A549 (cell line): ENCODE measurements at regions not wholly inside any gene's neighbourhood (a gene's known extent, or its start where the extent isn't known, plus 50 kb on each side); places are given as distances from the start of the nearest gene placed in this dataset.

Experiments used
- ATAC-seq, 2 experiments: fragments of 200-7000 bp in 1 of 2; fragments of >200 bp in 1 of 2; cut with Nextera tagmentation in 1 of 2; cut with Tn5 transposase in 1 of 2; 3 replicates each; pipeline versions ENCODE4 v1.8.0 to v1.9.1; 2018 to 2020; ENCODE audit warnings: mild to moderate bottlenecking in 1 of 2, moderate library complexity in 1 of 2
- CTCF ChIA-PET: fragments of 300-600 bp; sonication (Branson Sonifier 250); formaldehyde crosslinking; extraction: SDS; loops from one replicate; lab custom pipeline; 2021; ENCODE audit warnings: antibody characterized with exemption, inconsistent platforms; lab: Yijun Ruan, JAX
- POLR2A ChIA-PET: fragments of 350-600 bp; formaldehyde crosslinking; extraction: SDS; loops from one replicate; lab custom pipeline; 2021; ENCODE audit warnings: antibody characterized with exemption, inconsistent platforms; lab: Yijun Ruan, JAX
- DNase-seq, 2 experiments: peaks; one replicate each; pipeline versions ENCODE4 v3.0.0 to v3.0.0-alpha.2; 2011 to 2016; ENCODE audit warnings: low read depth in 1 of 2, low spot score in 1 of 2
- FAIRE-seq: peaks from 2 replicates; lab custom pipeline; 2011; peaks lifted over from hg19 to GRCh38; lab: Jason Lieb, UNC
- H3K27ac ChIP-seq, 2 experiments: fragments of >200 bp; sonication (Bioruptor Twin); formaldehyde crosslinking; 3 replicates each; pipeline ENCODE4 v1.5.1; 2016 to 2017
- H3K4me1 ChIP-seq: fragments of >200 bp; sonication (Bioruptor Twin); formaldehyde crosslinking; 3 replicates; pipeline ENCODE4 v1.6.1; 2016
- H3K4me2 ChIP-seq: fragments of >200 bp; sonication (Bioruptor Twin); formaldehyde crosslinking; 3 replicates; pipeline ENCODE4 v1.6.1; 2016
- H3K4me3 ChIP-seq: fragments of >200 bp; sonication (Bioruptor Twin); formaldehyde crosslinking; 3 replicates; pipeline ENCODE4 v1.5.1; 2016
- H3K9me3 ChIP-seq: fragments of >200 bp; sonication (Bioruptor Twin); formaldehyde crosslinking; 3 replicates; pipeline ENCODE4 v1.6.1; 2016
- BCL3 ChIP-seq: fragments of >200 bp; sonication (Bioruptor Twin); formaldehyde crosslinking; IDR thresholded peaks from 3 replicates; pipeline ENCODE4 v1.6.1; 2016
- BHLHE40 ChIP-seq: IDR thresholded peaks from 2 replicates; pipeline ENCODE4 v1.6.1; 2012; ENCODE audit warnings: low read depth, low read length, inconsistent platforms
- CBX2 ChIP-seq: fragments of 200-600 bp; sonication (generic); IDR thresholded peaks from 2 replicates; pipeline ENCODE4 v1.6.1; 2016; ENCODE audit warnings: low read depth, mild to moderate bottlenecking, borderline replicate concordance
- CBX8 ChIP-seq: fragments of 200-600 bp; sonication (generic); IDR thresholded peaks from 2 replicates; pipeline ENCODE4 v1.6.1; 2016
- CHD2 ChIP-seq: fragments of 150-350 bp; IDR thresholded peaks from 2 replicates; pipeline ENCODE4 v1.6.1; 2014; ENCODE audit warnings: low read length; ENCODE audit not compliant: partially characterized antibody
- CTCF ChIP-seq: fragments of >200 bp; sonication (Bioruptor Twin); formaldehyde crosslinking; IDR thresholded peaks from 3 replicates; pipeline ENCODE4 v1.5.1; 2016
- E2F6 ChIP-seq: IDR thresholded peaks from 2 replicates; pipeline ENCODE4 v1.6.1; 2012; ENCODE audit warnings: low read depth, borderline replicate concordance
- EHF ChIP-seq: fragments of 250-450 bp; sonication (Bioruptor Pico); IDR thresholded peaks from 2 replicates; pipeline ENCODE4 v1.5.0; 2020; ENCODE audit warnings: mild to moderate bottlenecking
- EHMT2 ChIP-seq: fragments of 200-600 bp; sonication (generic); IDR thresholded peaks from 2 replicates; pipeline ENCODE4 v1.6.1; 2016; ENCODE audit warnings: antibody characterized with exemption, low read depth, mild to moderate bottlenecking, moderate library complexity
- ELK1 ChIP-seq: fragments of 150-350 bp; IDR thresholded peaks from 2 replicates; pipeline ENCODE4 v1.6.1; 2014; ENCODE audit warnings: low read depth, mild to moderate bottlenecking, low read length
- HMGXB4 ChIP-seq: fragments of 250-450 bp; sonication (Bioruptor Pico); IDR thresholded peaks from 2 replicates; pipeline ENCODE4 v1.5.0; 2021; ENCODE audit warnings: mild to moderate bottlenecking, moderate library complexity, borderline replicate concordance
- HOXA7 ChIP-seq: fragments of 250-450 bp; sonication (Bioruptor Pico); IDR thresholded peaks from 2 replicates; pipeline ENCODE4 v1.5.0; 2020; ENCODE audit warnings: mild to moderate bottlenecking, moderate library complexity
- JUN ChIP-seq, 2 experiments: fragments of >200 bp; sonication (Bioruptor Twin); formaldehyde crosslinking; IDR thresholded peaks; 2 replicates in 1 of 2; 3 replicates in 1 of 2; pipeline ENCODE4 v1.6.1; 2016 to 2017
- KDM1A ChIP-seq: fragments of 200-600 bp; sonication (generic); IDR thresholded peaks from 2 replicates; pipeline ENCODE4 v1.6.1; 2016; ENCODE audit warnings: low read depth, mild to moderate bottlenecking
- MAZ ChIP-seq: fragments of 150-350 bp; IDR thresholded peaks from 2 replicates; pipeline ENCODE4 v1.6.1; 2014; ENCODE audit warnings: antibody characterized with exemption, low read depth, low read length, borderline replicate concordance
- MYC ChIP-seq: IDR thresholded peaks from 2 replicates; pipeline ENCODE4 v1.6.1; 2012; ENCODE audit warnings: mild to moderate bottlenecking, inconsistent platforms, low read length, improper control_type of control experiment, borderline replicate concordance
- POLR2AphosphoS2 ChIP-seq: conservative IDR thresholded peaks from 2 replicates; pipeline ENCODE4 v1.6.1; 2012; ENCODE audit warnings: low read length, improper control_type of control experiment, inconsistent platforms
- SREBF2 ChIP-seq: fragments of 450-650 bp; IDR thresholded peaks from 2 replicates; pipeline ENCODE4 v1.6.1; 2014; ENCODE audit warnings: mild to moderate bottlenecking, moderate library complexity
- TFCP2L1 ChIP-seq: fragments of 250-450 bp; sonication (Bioruptor Pico); IDR thresholded peaks from 2 replicates; pipeline ENCODE4 v1.5.0; 2021; ENCODE audit warnings: mild to moderate bottlenecking
- TP53 ChIP-seq: fragments of 250-450 bp; sonication (Bioruptor Pico); IDR thresholded peaks from 2 replicates; pipeline ENCODE4 v1.5.0; 2021; ENCODE audit warnings: mild to moderate bottlenecking, moderate library complexity
- ZFP36 ChIP-seq: fragments of 450-650 bp; IDR thresholded peaks from 2 replicates; pipeline ENCODE4 v1.6.1; 2014; ENCODE audit warnings: borderline replicate concordance; ENCODE audit not compliant: partially characterized antibody
- ZNF302 ChIP-seq: fragments of 250-450 bp; sonication (Bioruptor Pico); IDR thresholded peaks from 2 replicates; pipeline ENCODE4 v1.9.0; 2021; ENCODE audit warnings: inconsistent platforms, mild to moderate bottlenecking, moderate library complexity
- WGBS: methylation state at CpG from one replicate; pipeline ENCODE4 v1.1.6; 2017; ENCODE audit errors: missing lambda C conversion rate; 5-methylcytosine and 5-hydroxymethylcytosine counted together

- H3K27ac ChIP-seq, result no peak overlapping the region
- H3K4me2 ChIP-seq, result no peak overlapping the region
- ChIA-PET POLR2A (no interaction called here), CTCF (interaction anchor here (1.5 kb wide), 1 partner anchor 20 kb away, joined by 5 read pairs; no protein-coding TSS in a partner anchor)
- ATAC-seq, result no peak
- no peak for FAIRE-seq
- 83% methylated on average over 6 of the region's 6 CpGs for WGBS
- H3K9me3 ChIP-seq, result no peaks in the 10 kb centered on the region
- H3K4me3 ChIP-seq, result no peak overlapping the region
- H3K4me1 ChIP-seq, result no peaks in the 10 kb centered on the region
- TF ChIP-seq MAZ (no peak), BCL3 (no peak), JUN (IDR thresholded peaks at IDR 0.05) (no peak), HOXA7 (CRISPR knock-in tag) (no peak), CBX8 (no peak), TP53 (no peak), CBX2 (no peak), EHMT2 (no peak), E2F6 (no peak), ZNF302 (CRISPR knock-in tag) (no peak)
- DNase-seq, result no peak
Observed at GRCh38 chr2:19426941-19427340, 68.5 kb upstream of the OSR1 start.

- no peak overlapping the region for H3K4me2 ChIP-seq
- H3K4me3 ChIP-seq, result no peak overlapping the region
- ChIA-PET CTCF (interaction anchor here (1.5 kb wide), 1 partner anchor 20 kb away, joined by 5 read pairs; no protein-coding TSS in a partner anchor), POLR2A (no interaction called here)
- FAIRE-seq (no peak), ATAC-seq (no peak), DNase-seq (no peak)
- TF ChIP-seq MAZ, result no peak
- TF ChIP-seq MYC, result no peak
- TF ChIP-seq HMGXB4 (CRISPR knock-in tag), result no peak
- TF ChIP-seq POLR2AphosphoS2, result no peak
- no peak for TF ChIP-seq ZFP36
- no peak for TF ChIP-seq BHLHE40
- TF ChIP-seq SREBF2, result no peak
- TF ChIP-seq CTCF, result no peak
- TF ChIP-seq HOXA7 (CRISPR knock-in tag), result no peak
- no peak for TF ChIP-seq CHD2
- no peak for TF ChIP-seq JUN (IDR thresholded peaks at IDR 0.05)
- TF ChIP-seq KDM1A, result no peak
- TF ChIP-seq TFCP2L1 (CRISPR knock-in tag), result no peak
- no peak for TF ChIP-seq ZNF302 (CRISPR knock-in tag)
- no peak for TF ChIP-seq CBX8
- no peak for TF ChIP-seq ELK1
- TF ChIP-seq EHF, result no peak
- no peak for TF ChIP-seq CBX2
- H3K9me3 ChIP-seq, result no peaks in the 10 kb centered on the region
- 89% methylated on average over 5 of the region's 5 CpGs for WGBS
- H3K27ac ChIP-seq, result no peak overlapping the region
- H3K4me1 ChIP-seq, result no peaks in the 10 kb centered on the region
Observed at GRCh38 chr2:19426144-19426543, 67.7 kb upstream of the OSR1 start.
